A549 (cell line): ENCODE measurements at regions not wholly inside any gene's neighbourhood (a gene's known extent, or its start where the extent isn't known, plus 50 kb on each side); places are given as distances from the start of the nearest gene placed in this dataset.

Experiments used
- ATAC-seq, 2 experiments: fragments of 200-7000 bp in 1 of 2; fragments of >200 bp in 1 of 2; cut with Nextera tagmentation in 1 of 2; cut with Tn5 transposase in 1 of 2; 3 replicates each; pipeline versions ENCODE4 v1.8.0 to v1.9.1; 2018 to 2020; ENCODE audit warnings: mild to moderate bottlenecking in 1 of 2, moderate library complexity in 1 of 2
- CTCF ChIA-PET: fragments of 300-600 bp; sonication (Branson Sonifier 250); formaldehyde crosslinking; extraction: SDS; loops from one replicate; lab custom pipeline; 2021; ENCODE audit warnings: antibody characterized with exemption, inconsistent platforms; lab: Yijun Ruan, JAX
- POLR2A ChIA-PET: fragments of 350-600 bp; formaldehyde crosslinking; extraction: SDS; loops from one replicate; lab custom pipeline; 2021; ENCODE audit warnings: antibody characterized with exemption, inconsistent platforms; lab: Yijun Ruan, JAX
- DNase-seq, 2 experiments: peaks; one replicate each; pipeline versions ENCODE4 v3.0.0 to v3.0.0-alpha.2; 2011 to 2016; ENCODE audit warnings: low read depth in 1 of 2, low spot score in 1 of 2
- FAIRE-seq: peaks from 2 replicates; lab custom pipeline; 2011; peaks lifted over from hg19 to GRCh38; lab: Jason Lieb, UNC
- H3K27ac ChIP-seq, 2 experiments: fragments of >200 bp; sonication (Bioruptor Twin); formaldehyde crosslinking; 3 replicates each; pipeline ENCODE4 v1.5.1; 2016 to 2017
- H3K4me1 ChIP-seq: fragments of >200 bp; sonication (Bioruptor Twin); formaldehyde crosslinking; 3 replicates; pipeline ENCODE4 v1.6.1; 2016
- H3K4me2 ChIP-seq: fragments of >200 bp; sonication (Bioruptor Twin); formaldehyde crosslinking; 3 replicates; pipeline ENCODE4 v1.6.1; 2016
- H3K4me3 ChIP-seq: fragments of >200 bp; sonication (Bioruptor Twin); formaldehyde crosslinking; 3 replicates; pipeline ENCODE4 v1.5.1; 2016
- H3K9me3 ChIP-seq: fragments of >200 bp; sonication (Bioruptor Twin); formaldehyde crosslinking; 3 replicates; pipeline ENCODE4 v1.6.1; 2016
- ATOH8 ChIP-seq: fragments of 250-450 bp; sonication (Bioruptor Pico); IDR thresholded peaks from 2 replicates; pipeline ENCODE4 v1.5.0; 2020; ENCODE audit warnings: low read depth, mild to moderate bottlenecking, moderate library complexity
- BHLHE40 ChIP-seq: IDR thresholded peaks from 2 replicates; pipeline ENCODE4 v1.6.1; 2012; ENCODE audit warnings: low read depth, low read length, inconsistent platforms
- CEBPB ChIP-seq, 2 experiments: fragments of >200 bp in 1 of 2; sonication (Bioruptor Twin) in 1 of 2; formaldehyde crosslinking in 1 of 2; IDR thresholded peaks; 2 replicates each; pipeline ENCODE4 v1.6.1; 2012 to 2016
- CHD2 ChIP-seq: fragments of 150-350 bp; IDR thresholded peaks from 2 replicates; pipeline ENCODE4 v1.6.1; 2014; ENCODE audit warnings: low read length; ENCODE audit not compliant: partially characterized antibody
- E2F6 ChIP-seq: IDR thresholded peaks from 2 replicates; pipeline ENCODE4 v1.6.1; 2012; ENCODE audit warnings: low read depth, borderline replicate concordance
- ELK1 ChIP-seq: fragments of 150-350 bp; IDR thresholded peaks from 2 replicates; pipeline ENCODE4 v1.6.1; 2014; ENCODE audit warnings: low read depth, mild to moderate bottlenecking, low read length
- FOSL2 ChIP-seq, 2 experiments: fragments of 450-650 bp in 1 of 2; fragments of >200 bp in 1 of 2; sonication (Bioruptor Twin) in 1 of 2; formaldehyde crosslinking; IDR thresholded peaks; 2 replicates each; pipeline versions ENCODE4 v1.5.0 to v1.6.1; 2016 to 2020; ENCODE audit warnings: mild to moderate bottlenecking in 1 of 2, moderate library complexity in 1 of 2
- GATA3 ChIP-seq: IDR thresholded peaks from 2 replicates; pipeline ENCODE4 v1.6.1; 2012; ENCODE audit warnings: borderline replicate concordance
- HDAC2 ChIP-seq: fragments of 200-600 bp; sonication (generic); IDR thresholded peaks from 2 replicates; pipeline ENCODE4 v1.6.1; 2016
- HES2 ChIP-seq: fragments of >200 bp; sonication (Bioruptor Twin); formaldehyde crosslinking; IDR thresholded peaks from 2 replicates; pipeline ENCODE4 v1.6.1; 2016
- JUNB ChIP-seq: fragments of >200 bp; sonication (Bioruptor Twin); formaldehyde crosslinking; IDR thresholded peaks from 2 replicates; pipeline ENCODE4 v1.6.1; 2016
- KDM1A ChIP-seq: fragments of 200-600 bp; sonication (generic); IDR thresholded peaks from 2 replicates; pipeline ENCODE4 v1.6.1; 2016; ENCODE audit warnings: low read depth, mild to moderate bottlenecking
- KDM5A ChIP-seq: fragments of 200-600 bp; sonication (generic); IDR thresholded peaks from 2 replicates; pipeline ENCODE4 v1.6.1; 2016; ENCODE audit warnings: antibody characterized with exemption, mild to moderate bottlenecking
- MAFK ChIP-seq: fragments of 450-650 bp; IDR thresholded peaks from 2 replicates; pipeline ENCODE4 v1.6.1; 2014; ENCODE audit not compliant: partially characterized antibody
- MAX ChIP-seq: IDR thresholded peaks from 2 replicates; pipeline ENCODE4 v1.6.1; 2012
- NFE2L2 ChIP-seq: fragments of 150-350 bp; conservative IDR thresholded peaks from 2 replicates; pipeline ENCODE4 v1.6.1; 2014; ENCODE audit warnings: low read length
- NR3C1 ChIP-seq: fragments of >200 bp; sonication (Bioruptor Twin); formaldehyde crosslinking; IDR thresholded peaks from 3 replicates; pipeline ENCODE4 v1.6.1; 2017
- RCOR1 ChIP-seq: fragments of 150-350 bp; IDR thresholded peaks from 2 replicates; pipeline ENCODE4 v1.6.1; 2014; ENCODE audit warnings: antibody characterized with exemption, low read length, low read depth
- REST ChIP-seq: fragments of 200-600 bp; sonication (generic); IDR thresholded peaks from 2 replicates; pipeline ENCODE4 v1.6.1; 2016; ENCODE audit warnings: antibody characterized with exemption, mild to moderate bottlenecking, moderate library complexity
- RFX5 ChIP-seq: fragments of 450-650 bp; IDR thresholded peaks from 2 replicates; pipeline ENCODE4 v1.7.1; 2014; ENCODE audit warnings: antibody characterized with exemption, mild to moderate bottlenecking, moderate library complexity
- SMC3 ChIP-seq: fragments of >200 bp; sonication (Bioruptor Twin); formaldehyde crosslinking; IDR thresholded peaks from 3 replicates; pipeline ENCODE4 v1.6.1; 2018; ENCODE audit warnings: inconsistent platforms
- SREBF2 ChIP-seq: fragments of 450-650 bp; IDR thresholded peaks from 2 replicates; pipeline ENCODE4 v1.6.1; 2014; ENCODE audit warnings: mild to moderate bottlenecking, moderate library complexity
- TFCP2L1 ChIP-seq: fragments of 250-450 bp; sonication (Bioruptor Pico); IDR thresholded peaks from 2 replicates; pipeline ENCODE4 v1.5.0; 2021; ENCODE audit warnings: mild to moderate bottlenecking
- TP53 ChIP-seq: fragments of 250-450 bp; sonication (Bioruptor Pico); IDR thresholded peaks from 2 replicates; pipeline ENCODE4 v1.5.0; 2021; ENCODE audit warnings: mild to moderate bottlenecking, moderate library complexity
- ZC3H11A ChIP-seq: fragments of 450-650 bp; IDR thresholded peaks from 2 replicates; pipeline ENCODE4 v1.6.1; 2014; ENCODE audit warnings: antibody characterized with exemption, mild to moderate bottlenecking
- WGBS: methylation state at CpG from one replicate; pipeline ENCODE4 v1.1.6; 2017; ENCODE audit errors: missing lambda C conversion rate; 5-methylcytosine and 5-hydroxymethylcytosine counted together

GRCh38 chr15:70379938-70380883 is 282.5 kb upstream of the TLE3 start:
- no peak for ATAC-seq
- CTCF ChIA-PET, result interaction anchor here (1.0 to 1.4 kb wide), 2 partner anchors 88 to 108 kb away, joined by 3 to 4 read pairs; no protein-coding TSS in a partner anchor
- POLR2A ChIA-PET, result no interaction called here
- peaks cover 28% of the 10 kb centered on the region for H3K4me1 ChIP-seq
- H3K9me3 ChIP-seq, result no peaks in the 10 kb centered on the region
- no peak overlapping the region for H3K4me2 ChIP-seq
- TF ChIP-seq RFX5, result no peak
- no peak for TF ChIP-seq ELK1
- no peak for TF ChIP-seq HDAC2
- no peak for TF ChIP-seq E2F6
- no peak for TF ChIP-seq REST
- no peak for TF ChIP-seq JUNB
- TF ChIP-seq, all 56 proteins: peak for 0
- WGBS, result 88% methylated on average over 9 of the region's 9 CpGs
- Histone ChIP-seq H3K4me3 (no peak overlapping the region), H3K27ac (no peak overlapping the region)
- FAIRE-seq, result no peak
- DNase-seq, result no peak

- WGBS, result 86% methylated on average over 8 of the region's 9 CpGs
- H3K4me2 ChIP-seq, result no peak overlapping the region
- CTCF ChIA-PET, result interaction anchor here (1.4 kb wide), 1 partner anchor 109 kb away, joined by 4 read pairs; no protein-coding TSS in a partner anchor
- no peak for FAIRE-seq
- TF ChIP-seq RCOR1, result no peak
- TF ChIP-seq NR3C1, result no peak
- TF ChIP-seq GATA3, result no peak
- no peak for TF ChIP-seq TP53 (CRISPR knock-in tag)
- TF ChIP-seq MAFK, result no peak
- TF ChIP-seq MAX, result no peak
- no peak for TF ChIP-seq E2F6
- no peak for TF ChIP-seq KDM5A
- TF ChIP-seq ATOH8 (CRISPR knock-in tag), result no peak
- no peak for TF ChIP-seq TFCP2L1 (CRISPR knock-in tag)
- TF ChIP-seq BHLHE40, result no peak
- TF ChIP-seq ZC3H11A, result no peak
- TF ChIP-seq SMC3, result no peak
- no peak for TF ChIP-seq CHD2
- TF ChIP-seq KDM1A, result no peak
- TF ChIP-seq NFE2L2, result no peak
- no peak for TF ChIP-seq CEBPB (IDR thresholded peaks at IDR 0.05)
- no peak for TF ChIP-seq SREBF2
- TF ChIP-seq FOSL2 (IDR thresholded peaks at IDR 0.05), result no peak
- no peak for TF ChIP-seq FOSL2 (CRISPR knock-in tag; IDR thresholded peaks at IDR 0.05)
- no peak for TF ChIP-seq HES2
- TF ChIP-seq, all 56 proteins: peak for 0
- peaks cover 37% of the 10 kb centered on the region for H3K4me1 ChIP-seq
- no peaks in the 10 kb centered on the region for H3K9me3 ChIP-seq
- DNase-seq, result no peak
- H3K4me3 ChIP-seq, result no peak overlapping the region
- no peak for ATAC-seq
- H3K27ac ChIP-seq, result no peak overlapping the region
- POLR2A ChIA-PET, result no interaction called here
These were observed 281.4 kb upstream of the TLE3 start for GRCh38 chr15:70379134-70379533.
